ENCODE measurements at regions not wholly inside any gene's neighbourhood (a gene's known extent, or its start where the extent isn't known, plus 50 kb on each side); places are given as distances from the start of the nearest gene placed in this dataset.

GRCh38 chr6:164184410-164184809 lies 769.9 kb downstream of the QKI start:
- no peak for DNase-seq (ENCODE audit: low read depth)
- no peak for TF ChIP-seq CTCF (IDR thresholded peaks at IDR 0.05; ENCODE audit: low read depth, low read length, missing control alignments)
- H3K4me3 ChIP-seq (ENCODE audit: low read depth, low read length) = no peak overlapping the region

DNA sequence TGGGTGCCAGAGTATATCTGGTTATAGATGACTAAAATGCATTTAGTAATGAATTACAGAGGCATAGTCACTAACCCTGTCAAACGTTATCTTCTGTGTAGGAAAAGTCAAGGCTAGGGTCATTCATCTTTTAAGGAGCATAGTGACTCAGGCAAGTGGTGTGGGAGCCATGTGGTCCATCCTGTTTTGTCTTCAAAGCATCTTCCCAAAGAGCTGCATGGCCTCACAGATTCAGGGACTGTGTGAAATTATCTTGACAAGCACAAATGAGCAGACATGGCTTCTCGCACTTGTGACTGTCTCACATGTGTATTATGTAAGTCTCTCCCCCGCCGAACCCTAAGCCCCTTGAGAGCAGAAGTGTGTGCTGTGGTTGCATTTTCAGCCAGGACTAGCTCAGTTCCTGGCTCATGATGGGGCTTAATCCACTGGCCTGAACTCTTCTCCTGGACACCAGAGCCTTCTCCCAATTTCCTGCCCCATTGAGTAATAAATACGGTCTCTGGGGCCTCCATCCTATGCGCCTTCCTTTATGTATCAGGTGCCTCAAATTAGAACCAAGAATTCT lies 769.1 kb downstream of the QKI start:
- no peak overlapping the region for H3K4me3 ChIP-seq (ENCODE audit: low read depth, low read length)
- DNase-seq (ENCODE audit: low read depth) = no peak
- TF ChIP-seq CTCF (IDR thresholded peaks at IDR 0.05; ENCODE audit: low read depth, low read length, missing control alignments) = no peak

GRCh38 chr6:164178679-164179332 lies 764.3 kb downstream of the QKI start:
- no peak for TF ChIP-seq CTCF (IDR thresholded peaks at IDR 0.05; ENCODE audit: low read depth, low read length, missing control alignments)
- no peak for DNase-seq (ENCODE audit: low read depth)
- H3K4me3 ChIP-seq (ENCODE audit: low read depth, low read length) = no peak overlapping the region

DNA sequence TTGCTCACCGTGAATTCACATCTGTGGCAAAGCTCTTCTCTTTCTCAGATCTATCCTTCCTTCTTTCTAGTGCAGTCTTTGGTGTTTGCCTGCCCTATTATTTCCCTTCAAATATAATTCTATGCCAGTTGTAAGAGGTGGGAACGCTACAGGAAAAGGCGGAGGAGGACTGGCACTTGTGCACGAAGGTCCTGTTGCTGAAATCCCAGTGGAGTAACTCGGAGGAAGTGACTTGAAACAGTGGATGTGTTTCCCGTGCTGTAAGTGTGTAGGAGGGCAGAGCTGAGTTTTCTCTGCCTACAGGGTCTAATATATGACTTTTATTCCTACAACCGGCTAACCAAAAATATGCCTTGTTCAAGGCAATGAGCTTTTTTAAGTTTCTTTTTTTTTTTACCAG lies 754.8 kb downstream of the QKI start:
- no peak overlapping the region for H3K4me3 ChIP-seq (ENCODE audit: low read depth, low read length)
- no peak for TF ChIP-seq CTCF (IDR thresholded peaks at IDR 0.05; ENCODE audit: low read depth, low read length, missing control alignments)
- DNase-seq (ENCODE audit: low read depth) = no peak

GRCh38 chr6:164168595-164168994 lies 754.1 kb downstream of the QKI start:
- no peak for TF ChIP-seq CTCF (IDR thresholded peaks at IDR 0.05; ENCODE audit: low read depth, low read length, missing control alignments)
- no peak overlapping the region for H3K4me3 ChIP-seq (ENCODE audit: low read depth, low read length)
- no peak for DNase-seq (ENCODE audit: low read depth)

DNA sequence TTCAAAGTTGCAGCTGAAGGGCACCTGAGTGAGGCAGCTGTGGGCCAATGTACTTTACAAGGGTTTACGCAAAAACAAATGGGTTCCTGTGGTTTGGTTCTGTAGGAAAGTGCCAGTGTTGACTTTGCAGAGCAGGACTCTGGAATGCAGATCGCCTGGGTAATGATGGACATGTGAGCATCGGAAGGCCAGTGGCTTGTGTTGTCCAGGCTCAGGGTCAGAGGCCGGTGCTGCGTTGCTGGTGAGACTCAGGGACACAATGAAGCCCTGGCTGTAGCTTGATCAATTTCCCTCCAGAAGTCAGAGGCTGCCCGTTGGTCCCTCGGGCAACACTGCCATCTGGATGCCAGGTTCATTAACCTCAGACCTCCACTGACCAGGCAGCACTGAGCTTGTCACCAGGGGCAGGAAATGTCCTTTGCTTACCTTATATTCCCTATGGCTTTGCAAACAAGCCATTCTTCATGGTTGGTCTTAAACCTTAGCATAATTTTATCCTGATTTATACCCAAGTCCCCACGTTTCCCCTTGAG lies 753.4 kb downstream of the QKI start:
- no peak overlapping the region for H3K4me3 ChIP-seq (ENCODE audit: low read depth, low read length)
- TF ChIP-seq CTCF (IDR thresholded peaks at IDR 0.05; ENCODE audit: low read depth, low read length, missing control alignments) = no peak
- DNase-seq (ENCODE audit: low read depth) = no peak

GRCh38 chr6:164166996-164167395 lies 752.5 kb downstream of the QKI start:
- H3K4me3 ChIP-seq (ENCODE audit: low read depth, low read length) = no peak overlapping the region
- TF ChIP-seq CTCF (IDR thresholded peaks at IDR 0.05; ENCODE audit: low read depth, low read length, missing control alignments) = no peak
- DNase-seq (ENCODE audit: low read depth) = no peak

All from GM12864 (cell line).